Esophagus muscularis mucosa (tissue), 4 donors: ENCODE measurements at regions not wholly inside any gene's neighbourhood (a gene's known extent, or its start where the extent isn't known, plus 50 kb on each side); places are given as distances from the start of the nearest gene placed in this dataset.

ENCODE experiments used
- DNase-seq: peaks from one replicate; pipeline ENCODE4 v3.0.0-alpha.2; 2017; ENCODE audit errors: extremely low spot score
- H3K27ac ChIP-seq, 4 donors: fragments of 200-600 bp; sonication (generic); replicated peaks in 1 of 4; 1 replicate in 3 of 4; 2 replicates in 1 of 4; pipeline ENCODE4 v1.5.1; 2016 to 2019; ENCODE audit warnings: mild to moderate bottlenecking in 1 of 4
- H3K27me3 ChIP-seq, 4 donors: fragments of 200-600 bp; sonication (generic); one replicate each; pipeline versions ENCODE4 v1.5.1 to v1.6.0; 2016 to 2019
- H3K36me3 ChIP-seq, 4 donors: fragments of 200-600 bp; sonication (generic); one replicate each; pipeline ENCODE4 v1.5.1; 2016 to 2019
- H3K4me1 ChIP-seq, 4 donors: fragments of 200-600 bp; sonication (generic); one replicate each; pipeline ENCODE4 v1.5.1; 2016 to 2019
- H3K4me3 ChIP-seq, 4 donors: fragments of 200-600 bp; sonication (generic); 1 replicate in 2 of 4; 2 replicates in 2 of 4; pipeline ENCODE4 v1.5.1; 2016 to 2019; ENCODE audit warnings: mild to moderate bottlenecking in 4 of 4, moderate library complexity in 1 of 4
- H3K9me3 ChIP-seq, 4 donors: fragments of 200-600 bp; sonication (generic); 1 replicate in 3 of 4; 2 replicates in 1 of 4; pipeline ENCODE4 v1.5.1; 2016 to 2019
- CTCF ChIP-seq, 3 experiments: fragments of 200-600 bp in 2 of 3; fragments of 450-650 bp in 1 of 3; sonication (generic) in 2 of 3; IDR thresholded peaks; one replicate each; pipeline ENCODE4 v1.5.1; 2017 to 2019; ENCODE audit warnings: antibody characterized with exemption in 3 of 3, mild to moderate bottlenecking in 2 of 3, moderate library complexity in 1 of 3
- EP300 ChIP-seq: sonication (generic); formaldehyde crosslinking; IDR thresholded peaks from one replicate; pipeline ENCODE4 v1.6.1; 2017; ENCODE audit warnings: antibody characterized with exemption
- POLR2A ChIP-seq: fragments of 450-650 bp; IDR thresholded peaks from one replicate; pipeline ENCODE4 v1.6.1; 2017; ENCODE audit warnings: antibody characterized with exemption, moderate library complexity, mild to moderate bottlenecking, low read depth
- POLR2AphosphoS5 ChIP-seq, 2 donors: sonication (generic); formaldehyde crosslinking; IDR thresholded peaks; one replicate each; pipeline ENCODE4 v1.6.1; 2017; ENCODE audit warnings: antibody characterized with exemption in 2 of 2
- WGBS: methylation state at CpG from one replicate; pipeline ENCODE4 v1.1.5; 2018; 5-methylcytosine and 5-hydroxymethylcytosine counted together
- intact Hi-C: fragments of 100-400 bp; cut with DNase I; formaldehyde crosslinking; loops from one replicate; pipeline ENCODE4 v1.15.1; 2023

- Histone ChIP-seq H3K4me1 (no peaks in the 10 kb centered on the region), H3K9me3 (no peaks in the 10 kb centered on the region), H3K36me3 (no peaks in the 10 kb centered on the region), H3K27ac (no peak overlapping the region), H3K27me3 (no peaks in the 10 kb centered on the region), H3K4me3 (no peak overlapping the region)
- intact Hi-C loops: no loop called here
- WGBS: 84% methylated on average over 5 of the region's 5 CpGs
- TF ChIP-seq EP300: no peak
- TF ChIP-seq POLR2AphosphoS5 (IDR thresholded peaks at IDR 0.05): no peak
- TF ChIP-seq CTCF (IDR thresholded peaks at IDR 0.05): no peak
- TF ChIP-seq POLR2A: no peak
- DNase-seq: no peak
Measured at GRCh38 chr6:84360039-84360438, 132.6 kb upstream of the CEP162 start.

GRCh38 chr6:84358581-84358980, 131.1 kb upstream of the CEP162 start:
- intact Hi-C loops: no loop called here
- 85% methylated on average over 3 of the region's 3 CpGs for WGBS

GRCh38 chr6:84357631-84358030, 130.2 kb upstream of the CEP162 start:
- Histone ChIP-seq H3K4me3 (no peak overlapping the region), H3K9me3 (no peaks in the 10 kb centered on the region), H3K4me1 (no peaks in the 10 kb centered on the region), H3K27ac (no peak overlapping the region), H3K36me3 (no peaks in the 10 kb centered on the region), H3K27me3 (no peaks in the 10 kb centered on the region)
- DNase-seq: no peak
- intact Hi-C loops: no loop called here
- TF ChIP-seq POLR2A: no peak
- TF ChIP-seq CTCF (IDR thresholded peaks at IDR 0.05): no peak
- no peak for TF ChIP-seq EP300
- no peak for TF ChIP-seq POLR2AphosphoS5 (IDR thresholded peaks at IDR 0.05)
- 93% methylated on average over 2 of the region's 2 CpGs for WGBS

More at GRCh38 chr6:84358581-84358980, 131.1 kb upstream of the CEP162 start:
- Histone ChIP-seq H3K27ac (no peak overlapping the region), H3K4me1 (no peaks in the 10 kb centered on the region), H3K27me3 (no peaks in the 10 kb centered on the region), H3K4me3 (no peak overlapping the region), H3K36me3 (no peaks in the 10 kb centered on the region), H3K9me3 (no peaks in the 10 kb centered on the region)
- no peak for TF ChIP-seq POLR2AphosphoS5 (IDR thresholded peaks at IDR 0.05)
- TF ChIP-seq EP300: no peak
- TF ChIP-seq CTCF (IDR thresholded peaks at IDR 0.05): no peak
- TF ChIP-seq POLR2A: no peak
- DNase-seq: no peak

- WGBS: 34% methylated on average over 5 of the region's 5 CpGs
- no peaks in the 10 kb centered on the region for H3K9me3 ChIP-seq
- H3K36me3 ChIP-seq: no peaks in the 10 kb centered on the region
- no peak for DNase-seq
- no peak overlapping the region for H3K27ac ChIP-seq
- intact Hi-C loops: no loop called here
- no peak overlapping the region for H3K4me3 ChIP-seq
- H3K27me3 ChIP-seq: no peaks in the 10 kb centered on the region
- no peak for TF ChIP-seq CTCF (IDR thresholded peaks at IDR 0.05)
- TF ChIP-seq EP300: no peak
- TF ChIP-seq POLR2AphosphoS5 (IDR thresholded peaks at IDR 0.05): no peak
- TF ChIP-seq POLR2A: no peak
- H3K4me1 ChIP-seq: no peaks in the 10 kb centered on the region
Measured at GRCh38 chr6:84356907-84357306, 129.5 kb upstream of the CEP162 start.
